ENCODE measurements at regions not wholly inside any gene's neighbourhood (a gene's known extent, or its start where the extent isn't known, plus 50 kb on each side); places are given as distances from the start of the nearest gene placed in this dataset.

DNA sequence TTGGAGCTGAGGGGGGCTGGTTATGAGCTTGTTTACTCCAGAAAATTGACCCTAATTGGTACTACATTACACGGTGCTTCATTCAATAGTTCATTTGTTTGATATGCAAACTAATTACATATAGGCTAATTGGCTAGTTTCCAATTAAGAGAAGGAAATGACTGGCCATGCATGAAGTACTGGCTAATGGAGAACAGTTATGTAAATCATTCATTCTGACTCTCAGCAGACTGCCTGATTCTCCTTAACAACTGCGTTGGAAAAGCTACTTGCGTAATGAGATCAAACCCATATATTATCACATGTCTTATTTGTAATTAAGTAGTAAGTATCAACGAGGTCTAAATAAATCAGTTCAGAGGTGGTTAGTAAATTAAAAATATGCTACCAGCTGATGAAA, 81.8 kb upstream of the CTTNBP2 start:
- DNase-seq (ENCODE audit: low read depth), result no peak
- H3K4me3 ChIP-seq (ENCODE audit: low read depth, low read length), result no peak overlapping the region
- no peak for TF ChIP-seq CTCF (conservative IDR thresholded peaks at IDR 0.05; ENCODE audit: low read depth, low read length)

- no peak for DNase-seq (ENCODE audit: low read depth)
- no peak overlapping the region for H3K4me3 ChIP-seq (ENCODE audit: low read depth, low read length)
- no peak for TF ChIP-seq CTCF (conservative IDR thresholded peaks at IDR 0.05; ENCODE audit: low read depth, low read length)
Measured at GRCh38 chr7:117960351-117960750, 87.1 kb upstream of the CTTNBP2 start.

- TF ChIP-seq CTCF (conservative IDR thresholded peaks at IDR 0.05; ENCODE audit: low read depth, low read length), result no peak
- H3K4me3 ChIP-seq (ENCODE audit: low read depth, low read length), result no peak overlapping the region
- no peak for DNase-seq (ENCODE audit: low read depth)
Measured at GRCh38 chr7:117961235-117961634, 88.0 kb upstream of the CTTNBP2 start.

DNA sequence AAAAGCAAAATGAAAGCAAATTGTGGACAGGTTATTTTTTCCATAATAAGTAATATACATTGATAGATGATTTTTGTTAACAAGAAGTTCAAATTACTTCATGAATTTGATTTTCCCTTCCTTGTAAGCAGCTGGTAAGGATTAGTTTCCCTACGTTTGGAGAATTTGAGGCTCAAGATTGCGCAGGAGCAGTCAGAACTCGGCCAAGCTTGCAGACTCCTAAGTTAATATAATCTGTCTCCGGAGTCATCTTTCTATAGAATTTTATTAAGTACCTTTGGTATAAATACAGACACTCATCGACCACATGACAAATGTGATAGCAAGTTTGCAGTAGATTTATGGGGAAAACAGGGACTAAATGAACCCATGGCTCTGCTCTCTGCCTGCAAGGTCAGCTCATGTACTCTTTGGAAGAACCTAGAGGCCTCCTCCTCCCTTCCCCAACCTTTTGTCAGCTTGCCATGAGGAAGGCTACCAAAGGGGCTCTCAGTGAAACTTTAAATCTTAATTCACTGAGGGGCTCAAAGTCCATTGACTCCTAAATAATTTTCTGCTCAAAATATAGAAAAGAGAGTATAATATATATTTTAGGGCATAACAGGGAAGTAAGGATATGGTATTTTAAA, 89.2 kb upstream of the CTTNBP2 start:
- H3K4me3 ChIP-seq (ENCODE audit: low read depth, low read length), result no peak overlapping the region
- no peak for TF ChIP-seq CTCF (conservative IDR thresholded peaks at IDR 0.05; ENCODE audit: low read depth, low read length)
- DNase-seq (ENCODE audit: low read depth), result no peak

DNA sequence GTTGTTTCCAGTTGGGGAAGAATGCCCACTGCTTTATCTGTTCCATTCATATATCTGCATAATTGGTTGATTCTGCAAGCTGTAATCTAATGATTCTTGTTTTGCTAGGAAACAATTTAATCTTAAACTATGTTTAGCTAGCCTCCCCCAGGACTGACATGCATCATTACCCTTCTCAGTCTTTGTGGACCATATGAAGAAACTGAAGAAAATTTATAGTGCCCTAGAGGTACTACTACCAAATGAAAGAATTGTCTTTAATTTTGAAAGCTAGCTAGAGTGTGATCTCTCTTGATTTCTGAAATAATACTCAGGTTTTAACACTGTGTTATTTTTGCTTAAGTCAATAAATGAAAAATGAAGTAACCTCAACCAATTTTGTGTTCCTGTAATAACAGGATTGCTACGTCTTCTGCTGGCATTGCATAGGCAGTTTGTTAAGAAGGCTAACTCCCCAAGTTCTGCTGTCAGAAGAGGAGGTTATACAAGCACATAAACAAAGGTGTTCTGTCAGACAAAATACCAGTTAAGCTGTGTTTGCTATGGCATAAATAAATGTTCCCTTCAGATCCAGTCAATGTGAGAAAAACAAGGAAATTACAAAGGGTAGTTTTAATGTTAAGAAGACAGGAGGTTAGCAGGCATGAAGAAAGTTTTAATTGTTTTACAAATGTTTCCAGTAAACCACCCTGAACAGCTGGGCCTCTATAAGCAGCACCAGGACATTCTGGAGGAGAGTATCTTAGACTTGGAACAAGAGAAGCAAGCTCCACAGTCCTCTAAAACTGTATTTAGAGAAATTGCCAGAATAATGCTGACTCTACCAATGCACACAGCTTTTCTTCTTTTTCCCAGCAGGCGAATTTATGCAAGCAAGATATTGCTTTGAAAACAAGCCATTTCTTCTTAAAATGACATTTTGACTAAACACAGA, 90.3 kb upstream of the CTTNBP2 start:
- no peak overlapping the region for H3K4me3 ChIP-seq (ENCODE audit: low read depth, low read length)
- TF ChIP-seq CTCF (conservative IDR thresholded peaks at IDR 0.05; ENCODE audit: low read depth, low read length), result no peak
- no peak for DNase-seq (ENCODE audit: low read depth)

DNA sequence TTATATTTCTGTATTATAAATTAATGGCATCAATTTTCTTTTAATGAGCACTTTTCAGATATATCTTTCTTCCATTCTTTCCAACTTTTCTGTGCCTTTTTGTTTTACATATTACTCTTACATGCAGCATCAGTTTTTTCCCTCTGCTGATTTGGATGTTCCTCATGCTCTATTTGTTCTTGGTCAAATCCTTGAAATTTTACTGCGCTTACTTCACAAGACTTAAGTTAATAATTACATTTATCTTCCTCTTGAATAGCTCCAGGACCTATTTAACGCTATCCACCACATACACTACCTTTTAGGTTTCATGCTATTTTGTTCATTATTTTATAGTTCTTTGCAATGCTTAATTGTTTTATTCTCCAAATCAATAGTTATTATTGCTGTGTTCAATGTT, 97.6 kb upstream of the CTTNBP2 start:
- peak; percentile 60 for DNase-seq (ENCODE audit: low read depth)
- H3K4me3 ChIP-seq (ENCODE audit: low read depth, low read length), result no peak overlapping the region
- TF ChIP-seq CTCF (conservative IDR thresholded peaks at IDR 0.05; ENCODE audit: low read depth, low read length), result no peak
